GM21723 (cell line): ENCODE measurements at regions not wholly inside any gene's neighbourhood (a gene's known extent, or its start where the extent isn't known, plus 50 kb on each side); places are given as distances from the start of the nearest gene placed in this dataset.
"Not testable (repeated sequence)": the region's sequence is repeated elsewhere in the genome, so short reads cannot be mapped to it uniquely, and the experiment has no call there.

ENCODE experiments used
- ATAC-seq: cut with Tn5 transposase; IDR thresholded peaks from one replicate; pipeline ENCODE4 v1.9.1; 2021; ENCODE audit warnings: mild to moderate bottlenecking, moderate library complexity; ENCODE audit not compliant: unreplicated experiment

DNA sequence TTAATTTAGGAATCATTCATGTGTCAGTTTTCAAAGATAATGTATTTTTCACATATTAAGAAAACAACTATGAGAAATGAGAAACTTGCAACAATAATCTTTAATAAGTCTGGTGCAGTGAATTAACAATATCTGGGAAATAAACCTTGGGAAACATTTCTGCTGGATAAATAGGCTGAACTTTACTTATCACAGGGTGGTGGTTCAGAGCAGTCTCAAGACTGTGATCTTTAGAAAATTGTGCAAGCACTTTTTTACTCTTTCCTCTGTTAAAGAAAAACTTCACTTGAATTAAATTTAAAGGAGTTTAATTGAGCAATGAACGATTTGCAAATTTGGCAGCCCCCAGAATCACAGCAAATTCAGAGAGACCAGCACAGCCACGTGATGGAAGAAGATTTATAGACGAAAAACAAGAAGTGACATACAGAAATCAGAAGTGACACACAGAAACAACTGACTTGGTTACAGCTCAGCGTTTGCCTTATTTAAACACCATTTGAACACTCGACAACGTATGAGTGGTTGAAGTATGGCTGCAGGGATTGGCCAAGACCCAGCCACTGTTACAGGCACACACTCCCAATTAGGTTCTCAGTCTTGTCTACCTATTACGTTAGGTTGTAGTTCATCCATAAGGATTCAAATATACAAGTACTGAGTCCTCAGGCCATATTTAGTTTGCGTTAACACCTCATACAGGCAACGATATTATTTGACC, 631.9 kb downstream of the SLCO4C1 start:
- no peak for ATAC-seq

GRCh38 chr5:101663543-101663942, 632.5 kb downstream of the SLCO4C1 start:
- no peak for ATAC-seq

- ATAC-seq = no peak
Observed at GRCh38 chr5:101662263-101662662, 633.8 kb downstream of the SLCO4C1 start.

GRCh38 chr5:101658433-101658832, 637.7 kb downstream of the SLCO4C1 start:
- no peak for ATAC-seq

GRCh38 chr5:101653996-101654395, 642.1 kb downstream of the SLCO4C1 start:
- ATAC-seq = no peak

GRCh38 chr5:101647861-101648260, 648.2 kb downstream of the SLCO4C1 start:
- ATAC-seq = no peak

GRCh38 chr5:101643794-101644193, 652.3 kb downstream of the SLCO4C1 start:
- ATAC-seq = no peak

- no peak for ATAC-seq
Observed at GRCh38 chr5:101637599-101637998, 658.5 kb downstream of the SLCO4C1 start.

GRCh38 chr5:101627770-101628169, 668.3 kb downstream of the SLCO4C1 start:
- ATAC-seq = not testable (repeated sequence)

DNA sequence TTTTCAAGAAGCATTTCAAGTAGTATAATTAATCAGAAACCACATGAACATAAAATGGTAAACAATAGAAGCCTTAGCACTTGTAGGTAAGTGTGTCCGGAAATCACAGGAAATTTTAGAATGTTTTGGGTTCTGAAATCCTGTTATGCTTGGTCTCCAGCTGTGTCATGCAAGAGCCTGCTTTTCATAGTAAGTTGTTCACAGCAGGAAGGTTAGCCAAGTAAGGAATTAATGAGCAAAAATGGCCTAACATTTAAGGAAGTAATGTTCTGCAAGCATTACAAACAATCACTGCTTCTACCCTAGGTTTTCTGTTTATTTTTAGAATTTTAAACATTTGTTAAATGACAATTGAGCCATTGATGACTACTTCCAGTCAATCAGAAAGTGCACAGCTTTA, 669.5 kb downstream of the SLCO4C1 start:
- ATAC-seq = no peak

- no peak for ATAC-seq
Observed at GRCh38 chr5:101611039-101611438, 685.0 kb downstream of the SLCO4C1 start.

DNA sequence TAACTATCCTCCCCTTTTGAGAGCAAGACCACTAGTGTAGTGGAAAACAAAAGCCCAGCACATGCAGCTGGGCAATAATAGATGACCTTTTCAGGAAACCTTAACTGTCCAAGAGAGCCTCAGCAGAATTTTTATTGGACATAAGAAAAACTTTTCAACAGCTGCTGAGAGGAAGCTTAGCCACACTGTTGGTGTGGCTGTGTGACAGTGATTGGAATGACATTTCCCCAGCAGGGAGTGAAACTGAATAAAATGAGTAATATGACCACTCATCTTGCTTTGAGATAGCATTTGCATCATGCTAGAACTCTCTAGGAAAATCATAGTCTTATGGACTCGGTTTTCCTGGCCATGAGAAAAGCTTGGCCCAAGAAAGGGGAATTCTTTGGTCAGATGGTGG, 687.8 kb downstream of the SLCO4C1 start:
- no peak for ATAC-seq

DNA sequence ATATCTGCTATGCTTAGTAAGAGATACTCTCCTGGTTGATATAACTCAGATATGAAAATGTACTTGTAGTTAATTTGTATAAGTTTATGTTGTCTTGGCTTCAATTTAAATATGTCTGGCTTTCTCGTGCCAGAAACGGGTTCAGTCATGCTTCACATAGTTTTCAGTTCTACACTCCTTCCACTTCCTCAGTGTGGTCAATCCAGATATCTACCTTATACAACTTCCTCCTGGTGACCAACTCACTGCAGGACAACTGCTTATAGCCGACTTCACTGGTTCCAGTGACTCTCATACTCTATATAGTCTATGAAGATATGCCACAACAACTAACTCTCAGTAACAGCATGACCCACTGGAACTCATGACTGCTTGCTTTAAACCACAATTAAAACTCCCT, 690.4 kb downstream of the SLCO4C1 start:
- ATAC-seq = no peak

GRCh38 chr5:101600614-101601013, 695.5 kb downstream of the SLCO4C1 start:
- ATAC-seq = no peak

- no peak for ATAC-seq
Observed at GRCh38 chr5:101590384-101590783, 687.3 kb upstream of the ST8SIA4 start.

GRCh38 chr5:101585366-101585765, 682.3 kb upstream of the ST8SIA4 start:
- ATAC-seq = no peak

DNA sequence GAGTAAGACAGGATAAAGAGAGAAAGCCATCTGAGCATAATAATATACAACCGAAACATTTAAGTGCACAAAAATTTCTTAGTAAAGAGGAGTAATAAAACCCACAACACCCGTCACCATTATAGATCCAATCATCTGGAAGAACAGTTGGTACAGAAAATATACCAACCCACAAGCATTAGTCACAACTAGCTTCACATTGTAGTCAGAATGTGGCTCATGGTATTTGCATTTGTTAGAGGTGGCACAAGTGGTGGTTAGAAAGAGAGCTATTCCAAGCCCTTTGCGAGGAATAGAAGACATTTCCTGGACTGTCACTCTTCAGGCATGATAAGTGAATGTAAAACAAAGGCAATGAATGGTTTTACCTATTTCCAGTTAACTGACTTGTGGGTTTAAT, 677.5 kb upstream of the ST8SIA4 start:
- no peak for ATAC-seq

GRCh38 chr5:101574017-101574416, 670.9 kb upstream of the ST8SIA4 start:
- no peak for ATAC-seq

DNA sequence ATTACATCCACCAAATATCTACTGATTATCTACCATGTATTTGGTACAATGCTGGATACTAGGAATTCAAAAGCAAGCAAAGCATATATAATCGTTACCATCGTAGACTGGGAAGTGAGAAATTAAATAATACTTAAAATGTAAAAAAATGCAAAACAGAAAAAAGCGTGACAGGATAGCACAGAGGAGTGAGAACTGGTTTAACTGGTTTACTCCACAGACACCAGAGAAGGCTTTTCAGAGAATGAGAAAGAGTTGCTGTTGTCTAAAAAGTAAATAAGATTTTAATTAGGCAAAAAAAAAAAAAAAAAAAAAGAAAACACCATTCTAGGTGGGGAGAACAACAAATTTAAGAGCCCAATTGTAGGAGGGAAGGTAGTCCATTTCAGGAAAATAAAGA, 657.9 kb upstream of the ST8SIA4 start:
- no peak for ATAC-seq

DNA sequence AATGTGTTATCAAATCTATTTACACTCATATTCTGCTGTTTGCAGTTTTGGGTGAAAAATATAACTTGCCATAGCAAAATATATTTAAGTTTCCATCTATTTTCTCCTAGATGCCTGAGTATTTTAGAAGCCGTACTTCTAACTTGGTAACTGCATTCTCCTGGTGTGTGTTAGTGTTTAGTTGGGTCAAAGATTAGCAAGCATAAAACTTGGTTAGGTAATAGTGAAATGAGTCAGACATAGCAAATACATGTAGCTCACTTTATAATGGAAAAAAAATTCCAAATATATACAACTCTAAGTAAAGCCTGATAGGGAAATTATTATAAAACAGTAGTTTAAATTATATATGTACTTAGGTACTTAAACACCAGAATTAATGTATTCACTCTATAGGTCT, 640.7 kb upstream of the ST8SIA4 start:
- no peak for ATAC-seq

DNA sequence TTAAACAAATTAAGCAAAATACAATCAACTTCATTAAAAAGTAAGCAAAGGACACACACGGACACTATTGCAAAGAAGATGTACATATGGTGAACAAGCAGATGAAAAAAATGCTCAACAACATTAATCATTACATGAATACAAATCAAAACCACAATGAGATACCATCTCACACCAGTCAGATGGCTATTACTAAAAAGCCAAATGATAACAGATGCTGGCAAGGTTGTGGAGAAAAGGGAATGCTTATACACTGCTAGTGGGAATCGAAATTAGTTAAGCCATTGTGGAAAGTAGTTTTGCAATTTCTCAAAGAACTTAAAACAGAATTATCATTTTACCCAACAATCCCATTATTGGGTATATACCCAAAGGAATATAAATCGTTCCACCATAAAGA, 636.2 kb upstream of the ST8SIA4 start:
- no peak for ATAC-seq

DNA sequence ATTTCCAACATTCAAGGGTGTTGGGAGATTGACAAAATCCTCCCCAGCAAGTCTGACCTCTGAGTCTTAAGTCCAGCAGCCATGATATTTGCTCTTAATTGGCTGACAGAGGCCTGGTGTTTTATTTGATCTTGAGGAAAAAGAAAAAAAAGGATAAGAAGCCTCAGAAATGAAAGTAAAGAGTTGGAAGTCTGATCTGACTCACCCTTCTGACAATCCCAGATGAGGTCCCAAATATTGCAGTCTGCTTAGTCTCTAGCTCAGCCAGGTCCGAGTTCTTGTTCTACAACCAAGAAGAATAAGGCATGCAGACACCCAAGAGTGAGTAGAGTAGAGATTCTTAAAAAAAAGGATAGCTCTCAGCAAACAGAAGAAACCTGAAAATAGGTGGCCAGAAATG, 632.5 kb upstream of the ST8SIA4 start:
- ATAC-seq = no peak

DNA sequence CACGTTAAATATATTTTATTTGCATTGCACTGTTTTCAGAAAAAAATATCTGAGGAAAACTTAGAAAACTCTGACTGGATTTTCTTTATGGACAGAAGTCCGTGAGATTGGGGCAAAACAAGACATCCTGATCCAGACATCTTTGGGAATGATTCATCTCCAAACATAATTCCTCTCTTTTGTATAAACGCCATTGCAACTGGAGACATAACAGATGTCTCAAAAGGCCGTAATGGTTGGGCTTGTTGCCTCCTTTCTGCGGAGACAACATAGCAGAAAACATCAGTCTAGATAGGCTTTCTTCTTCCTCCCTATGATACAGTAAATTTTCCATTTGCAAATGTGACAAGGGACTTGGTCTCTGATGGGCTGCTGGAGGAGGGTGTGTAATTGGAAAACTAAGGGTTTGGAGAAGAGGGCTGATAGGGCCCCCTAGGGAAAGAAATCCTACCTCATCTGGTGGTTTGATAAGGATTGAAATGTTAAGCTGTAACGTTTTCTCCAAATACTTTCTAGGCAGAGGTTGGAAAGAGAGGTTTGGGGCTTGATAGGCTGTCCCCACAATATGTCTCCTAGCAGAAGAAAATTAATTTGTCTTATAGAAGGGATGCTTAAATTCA, 631.5 kb upstream of the ST8SIA4 start:
- ATAC-seq = no peak
